GM21423 (cell line): ENCODE measurements at regions not wholly inside any gene's neighbourhood (a gene's known extent, or its start where the extent isn't known, plus 50 kb on each side); places are given as distances from the start of the nearest gene placed in this dataset.

Experiments
- ATAC-seq: cut with Tn5 transposase; IDR thresholded peaks from one replicate; pipeline ENCODE4 v1.9.1; 2021; ENCODE audit warnings: mild to moderate bottlenecking, moderate library complexity; ENCODE audit not compliant: unreplicated experiment

GRCh38 chr1:4268262-4268888, 368.3 kb upstream of the C1orf174 start:
- no peak for ATAC-seq

GRCh38 chr1:4268889-4269284, 368.8 kb upstream of the C1orf174 start:
- no peak for ATAC-seq

GRCh38 chr1:4269330-4269729, 369.3 kb upstream of the C1orf174 start:
- no peak for ATAC-seq

GRCh38 chr1:4269952-4270570, 370.0 kb upstream of the C1orf174 start:
- no peak for ATAC-seq

GRCh38 chr1:4270651-4271337, 370.7 kb upstream of the C1orf174 start:
- ATAC-seq: no peak

- no peak for ATAC-seq
These were observed 371.4 kb upstream of the C1orf174 start for GRCh38 chr1:4271338-4271998.

GRCh38 chr1:4272568-4272967, 372.5 kb upstream of the C1orf174 start:
- ATAC-seq: no peak

- ATAC-seq: no peak
These were observed 373.2 kb upstream of the C1orf174 start for GRCh38 chr1:4273243-4273642.

- no peak for ATAC-seq
These were observed 373.7 kb upstream of the C1orf174 start for GRCh38 chr1:4273747-4274146.

GRCh38 chr1:4275083-4275482, 375.0 kb upstream of the C1orf174 start:
- ATAC-seq: no peak

GRCh38 chr1:4276238-4276637, 376.2 kb upstream of the C1orf174 start:
- no peak for ATAC-seq

GRCh38 chr1:4277598-4277997, 376.8 kb upstream of the AJAP1 start:
- no peak for ATAC-seq

GRCh38 chr1:4284976-4285375, 369.4 kb upstream of the AJAP1 start:
- no peak for ATAC-seq

GRCh38 chr1:4292861-4293260, 361.5 kb upstream of the AJAP1 start:
- no peak for ATAC-seq

GRCh38 chr1:4298361-4299083, 355.9 kb upstream of the AJAP1 start:
- no peak for ATAC-seq

- ATAC-seq: no peak
These were observed 353.4 kb upstream of the AJAP1 start for GRCh38 chr1:4301007-4301406.

- no peak for ATAC-seq
These were observed 351.1 kb upstream of the AJAP1 start for GRCh38 chr1:4303303-4303702.

GRCh38 chr1:4305526-4306301, 348.7 kb upstream of the AJAP1 start:
- ATAC-seq: no peak

- ATAC-seq: no peak
These were observed 347.6 kb upstream of the AJAP1 start for GRCh38 chr1:4306559-4307467.
